Fibroblast of skin of back (primary cell): ENCODE measurements at regions not wholly inside any gene's neighbourhood (a gene's known extent, or its start where the extent isn't known, plus 50 kb on each side); places are given as distances from the start of the nearest gene placed in this dataset.
A peak's percentile ranks its signal among the peaks of the same experiment; 100 is the strongest.

Experiments
- DNase-seq: peaks from one replicate; pipeline ENCODE4 v3.0.0-alpha.2; 2013

GRCh38 chr1:53378061-53378460, 50.2 kb upstream of the LRP8 start:
- no peak for DNase-seq

DNA sequence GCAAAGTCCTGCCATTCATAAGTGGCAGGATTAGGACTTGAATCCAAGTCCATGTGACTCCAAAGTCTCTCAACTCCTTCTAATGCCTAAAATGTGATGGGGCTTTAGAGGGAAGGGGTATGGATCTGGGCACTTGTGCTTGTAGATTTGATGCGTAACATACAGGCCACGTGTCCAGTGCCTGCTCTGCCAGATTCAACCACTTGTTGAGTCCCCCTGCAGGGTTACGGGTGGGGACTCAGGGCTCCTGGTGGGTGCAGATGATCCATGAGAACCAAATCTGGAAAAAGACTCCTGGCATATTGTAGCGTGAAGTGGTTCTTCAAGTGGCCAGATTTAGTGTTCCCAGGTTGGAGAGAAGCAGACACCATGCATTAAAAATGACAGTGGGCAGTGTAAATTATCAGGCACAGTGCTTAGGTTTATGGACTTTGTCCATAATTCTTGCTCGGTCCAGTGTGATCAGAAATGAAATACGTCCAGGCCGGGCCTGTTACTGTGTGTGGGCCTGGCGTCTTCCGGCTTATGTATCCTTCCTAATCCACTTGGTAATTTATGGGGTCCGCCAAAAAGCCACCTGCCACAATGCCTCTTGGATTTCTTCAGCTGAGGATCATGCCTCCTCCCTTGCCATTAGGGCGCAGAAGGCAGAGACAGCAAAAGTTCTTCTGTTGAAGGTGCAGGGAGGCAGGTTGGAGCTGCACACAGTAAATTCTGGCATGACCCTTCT, 51.2 kb upstream of the LRP8 start:
- DNase-seq: no peak

- no peak for DNase-seq
These were observed 51.8 kb upstream of the LRP8 start for GRCh38 chr1:53379662-53380002.

- DNase-seq: no peak
These were observed 52.4 kb upstream of the LRP8 start for GRCh38 chr1:53380296-53380695.

DNA sequence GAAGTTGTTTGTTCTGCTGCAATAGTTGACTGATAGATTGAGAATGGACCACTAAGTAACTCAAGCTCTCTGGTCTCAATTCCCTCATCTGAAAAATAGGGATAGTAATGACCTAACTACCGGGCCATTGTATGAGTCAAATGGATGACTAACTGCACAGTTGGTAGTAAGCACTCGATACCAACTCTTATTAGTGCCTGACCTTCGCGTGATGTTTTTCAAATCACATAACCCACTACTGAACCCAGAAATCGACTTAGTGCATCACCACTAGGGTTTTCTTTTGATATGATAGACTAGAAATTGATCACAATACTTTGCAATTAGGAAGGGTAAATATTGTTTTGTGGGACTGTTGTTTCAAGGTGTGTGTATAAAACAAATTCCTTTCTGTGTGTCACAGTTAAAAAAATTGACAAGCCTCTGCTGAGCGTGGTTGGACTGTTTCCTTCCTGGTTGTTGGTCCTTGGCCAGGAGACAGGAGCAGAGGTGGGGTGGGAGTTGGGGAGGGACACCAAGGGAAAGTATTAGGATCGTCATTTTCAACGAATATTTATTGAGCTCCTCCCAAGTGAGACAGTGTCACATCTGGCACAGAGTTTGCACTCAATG, 54.0 kb upstream of the LRP8 start:
- peak; percentile 67 for DNase-seq

DNA sequence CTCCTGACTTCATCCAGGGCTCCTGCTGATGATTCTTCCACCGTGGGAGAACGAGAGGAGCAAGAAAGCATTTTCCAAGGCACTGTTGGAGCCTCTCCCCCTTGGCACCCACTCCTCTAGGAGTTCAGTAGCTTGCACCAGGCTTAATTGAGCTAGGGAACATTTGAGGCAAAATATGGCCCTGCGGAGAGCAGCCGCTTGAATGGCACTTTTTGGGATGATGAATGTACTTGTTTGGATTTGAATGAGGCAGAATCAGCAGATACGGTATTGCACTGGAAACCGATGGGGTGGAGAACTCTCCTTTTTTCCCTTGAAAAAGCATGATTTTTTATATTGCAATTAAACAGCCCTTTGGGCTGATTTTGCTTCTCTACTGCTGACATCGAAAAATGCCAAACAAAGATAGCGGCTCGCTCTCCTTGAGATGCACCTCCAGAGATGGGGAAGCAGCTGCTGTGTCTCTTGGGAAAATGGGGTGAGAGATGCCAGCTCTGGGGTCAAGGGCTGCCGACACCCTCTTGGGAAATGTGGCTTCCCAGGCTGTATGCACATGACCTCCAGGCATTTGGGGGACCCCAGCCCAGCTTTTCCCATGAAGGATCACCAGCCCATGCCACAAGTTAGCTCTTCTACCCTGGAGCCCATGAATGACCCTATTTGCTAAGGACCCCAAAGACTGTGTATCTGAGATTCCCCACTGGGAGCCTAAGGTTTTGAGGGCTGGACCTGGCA, 55.4 kb upstream of the LRP8 start:
- no peak for DNase-seq

- DNase-seq: no peak
These were observed 56.9 kb upstream of the LRP8 start for GRCh38 chr1:53384796-53385195.

GRCh38 chr1:53385276-53386225, 57.7 kb upstream of the LRP8 start:
- no peak for DNase-seq

GRCh38 chr1:53388963-53389362, 61.1 kb upstream of the LRP8 start:
- no peak for DNase-seq

DNA sequence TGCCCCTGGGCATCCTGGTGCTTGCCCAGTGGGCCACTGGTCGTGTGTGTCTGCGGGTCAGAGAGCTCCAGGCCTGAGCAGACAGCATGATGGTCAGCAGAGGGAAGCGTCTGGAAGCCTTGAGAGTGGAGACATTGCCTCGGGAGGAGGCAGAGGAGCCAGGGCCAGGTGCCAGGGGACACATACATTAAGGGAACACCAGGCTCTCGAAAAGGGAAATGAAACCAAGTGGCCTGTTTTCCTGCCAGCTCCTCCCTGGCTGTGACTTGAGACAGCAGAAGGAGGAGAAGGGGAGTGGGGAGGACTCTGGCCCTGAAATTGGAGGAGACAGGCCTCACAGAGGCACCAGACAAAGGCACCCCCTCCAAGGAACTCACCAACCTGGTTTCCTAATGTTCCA, 62.4 kb upstream of the LRP8 start:
- DNase-seq: no peak

DNA sequence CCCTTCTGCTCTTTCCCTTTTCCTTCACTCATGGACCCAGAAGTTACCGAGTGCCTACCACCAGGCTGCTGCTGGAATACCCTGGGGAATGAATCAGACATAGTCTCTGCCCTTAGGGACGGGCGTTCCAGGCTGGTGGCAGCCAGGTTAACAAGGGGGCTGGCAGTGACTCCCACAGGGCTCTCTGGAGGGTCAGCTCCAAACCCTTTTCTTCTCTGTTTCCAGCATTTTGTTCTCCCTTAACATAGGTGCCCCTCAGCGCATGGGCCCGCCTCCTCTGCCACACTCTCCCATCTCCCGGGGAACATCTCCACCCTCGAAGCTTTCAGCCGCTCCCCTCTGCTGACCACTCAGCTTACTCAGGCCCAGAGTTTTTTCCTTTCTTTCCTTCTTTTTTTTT, 62.9 kb upstream of the LRP8 start:
- no peak for DNase-seq

GRCh38 chr1:53391296-53391695, 63.4 kb upstream of the LRP8 start:
- DNase-seq: no peak

DNA sequence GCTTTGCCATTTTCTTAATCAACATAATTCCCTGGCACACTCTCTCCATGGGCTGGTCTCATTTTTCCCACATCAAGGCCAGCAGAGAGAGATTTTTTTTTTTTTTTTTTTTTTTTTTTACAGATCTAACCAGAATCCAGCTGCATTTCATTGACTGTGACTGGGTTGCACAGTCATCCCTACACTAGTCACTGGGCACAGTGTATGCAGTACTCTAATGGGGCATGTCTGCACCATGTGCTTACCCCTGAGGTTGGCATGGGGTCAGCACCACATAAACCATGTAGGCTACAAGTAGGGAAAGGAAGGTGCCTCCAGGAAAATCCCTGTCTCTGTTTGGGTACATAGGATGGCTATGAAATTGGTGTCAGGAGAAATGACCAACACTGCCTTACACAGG, 64.1 kb upstream of the LRP8 start:
- no peak for DNase-seq

DNA sequence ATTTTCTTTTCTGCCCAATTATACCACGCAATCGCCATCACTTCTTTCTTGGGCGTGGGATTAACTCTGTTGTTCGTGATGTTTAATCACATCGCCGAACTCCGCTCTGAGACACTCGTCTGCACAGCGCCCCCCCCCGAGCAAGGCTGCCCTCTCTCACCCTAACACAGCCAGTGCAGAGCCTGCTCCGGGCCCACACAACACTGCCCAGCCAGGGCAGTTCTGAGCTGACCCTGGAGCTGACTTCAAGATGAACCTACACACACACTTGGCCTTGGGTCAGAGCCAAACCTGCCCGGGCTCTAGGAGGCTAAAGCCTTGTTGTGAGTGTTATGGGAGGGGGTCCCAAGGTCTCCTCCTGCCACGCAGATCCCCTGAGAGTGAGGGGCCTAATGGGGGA, 64.6 kb upstream of the LRP8 start:
- no peak for DNase-seq

DNA sequence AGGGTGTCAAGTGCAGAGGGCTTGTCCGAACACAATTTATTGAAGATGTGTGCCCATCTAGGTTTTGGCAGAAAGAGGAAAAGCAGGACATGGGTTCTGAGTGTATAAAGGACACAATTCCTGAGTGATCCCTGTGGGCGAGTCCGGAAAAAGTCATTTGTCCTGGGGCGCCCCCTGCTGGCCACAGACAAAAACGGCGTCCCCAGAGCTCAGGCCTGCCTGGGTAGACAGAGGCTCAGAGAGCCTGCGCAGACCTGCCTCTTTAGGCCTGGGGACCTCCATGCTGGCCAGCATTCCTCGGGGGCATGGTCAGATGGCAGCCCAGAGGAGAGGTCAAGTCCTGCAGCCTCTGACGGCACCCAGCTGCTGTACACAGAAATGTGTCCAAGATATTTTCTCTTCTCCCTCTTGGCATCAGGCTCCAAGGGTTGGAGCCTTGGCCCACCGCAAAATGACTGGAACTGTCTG, 65.5 kb upstream of the LRP8 start:
- peak; percentile 66 for DNase-seq

GRCh38 chr1:53394306-53394705, 64.9 kb upstream of the DMRTB1 start:
- no peak for DNase-seq

DNA sequence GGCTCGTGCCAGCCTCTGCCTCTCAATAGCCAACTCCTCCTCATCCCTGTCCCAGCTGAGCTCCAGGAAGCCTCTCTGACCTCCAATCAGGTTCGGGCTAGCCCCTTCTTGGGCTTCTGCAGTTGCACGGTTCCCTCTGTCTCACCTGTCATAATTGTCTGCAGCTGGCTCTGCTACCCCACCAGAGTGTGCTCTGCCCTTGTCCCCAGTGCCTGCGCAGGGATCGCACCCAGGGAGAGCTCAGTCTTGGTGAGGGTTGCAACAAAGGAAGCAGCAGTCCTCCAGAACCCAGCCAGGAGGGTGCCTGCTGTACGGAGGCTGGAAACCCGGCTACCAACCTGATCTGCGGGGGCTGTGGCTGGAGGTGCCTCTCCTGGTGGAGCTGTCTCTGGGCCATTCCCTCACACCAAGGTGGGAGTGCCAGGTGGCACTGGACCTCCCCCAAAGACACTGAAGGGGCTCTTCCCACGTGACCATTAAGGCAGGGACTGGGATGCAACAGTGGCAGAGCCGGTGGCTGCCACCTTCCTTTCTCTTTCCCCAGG, 63.5 kb upstream of the DMRTB1 start:
- DNase-seq: no peak

DNA sequence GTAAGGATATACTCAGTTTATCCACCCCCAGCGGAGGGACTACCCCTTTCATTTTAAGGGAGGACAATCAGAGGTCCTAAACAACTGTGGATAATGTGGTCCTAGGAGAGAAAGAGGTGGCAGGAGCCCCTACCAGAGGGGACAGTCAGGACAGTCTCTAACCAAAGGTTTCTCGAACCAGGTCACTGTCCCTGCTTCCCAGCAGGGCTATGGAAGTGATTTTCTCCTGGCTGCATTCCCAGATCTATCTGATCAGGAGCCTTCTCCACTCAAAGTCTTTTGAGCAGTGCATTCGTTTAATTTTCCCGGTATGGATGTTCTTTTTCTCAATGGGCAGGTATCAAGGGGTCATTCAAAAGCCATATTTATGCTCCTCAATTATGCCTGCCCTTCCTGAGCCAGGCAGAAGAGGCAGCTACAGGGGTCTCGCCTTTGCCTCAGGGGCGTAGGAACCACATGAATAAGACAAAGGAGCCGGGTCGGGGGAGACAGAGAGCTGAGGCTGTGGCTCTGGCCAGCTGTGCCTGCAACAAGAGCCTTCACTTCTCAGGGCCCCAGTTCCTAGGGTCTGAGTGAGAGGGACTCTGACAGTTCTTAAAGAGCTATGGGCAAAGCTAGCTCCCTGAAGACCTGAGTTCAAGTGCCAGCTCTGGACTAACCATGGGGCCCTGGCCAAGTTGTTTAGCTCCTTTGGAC, 62.5 kb upstream of the DMRTB1 start:
- DNase-seq: no peak

GRCh38 chr1:53398091-53398490, 61.1 kb upstream of the DMRTB1 start:
- peak; percentile 62 for DNase-seq

DNA sequence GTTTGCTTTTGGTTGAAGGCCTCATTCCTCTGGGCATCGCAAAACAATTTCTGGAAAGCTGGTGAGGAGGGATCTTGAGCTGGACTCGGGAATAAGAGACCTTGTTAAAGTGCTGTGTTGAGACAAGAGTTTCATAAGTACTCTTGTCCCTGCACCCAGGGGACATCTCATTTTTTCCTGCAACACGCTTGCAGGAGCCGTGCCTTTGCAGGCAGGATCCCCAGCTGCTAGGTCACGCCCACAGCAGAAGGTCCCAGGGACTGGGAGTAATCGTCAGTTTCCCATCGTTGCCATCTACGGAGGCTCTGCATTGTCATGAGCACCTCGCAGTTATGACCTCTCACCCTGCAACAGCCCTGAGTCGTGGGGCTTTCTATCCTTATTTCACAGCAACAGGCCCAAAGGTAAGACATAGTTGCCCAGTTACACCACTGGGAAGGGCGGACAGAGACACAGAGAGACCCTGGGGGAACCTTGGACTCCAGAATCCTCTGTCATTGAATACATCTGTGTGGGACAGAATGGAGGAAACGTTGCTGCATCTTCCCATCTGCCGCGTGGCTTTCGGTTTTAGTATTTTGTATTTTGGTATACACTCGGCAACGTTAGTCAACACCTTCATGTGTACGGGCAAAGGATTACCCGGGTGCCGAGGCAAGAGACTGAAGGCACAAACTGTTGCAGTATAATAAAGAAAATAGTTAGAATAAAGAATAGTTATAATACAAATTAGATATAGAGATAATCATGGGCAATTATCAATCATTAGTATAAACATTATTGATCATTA, 60.4 kb upstream of the DMRTB1 start:
- no peak for DNase-seq
